Gastrocnemius medialis (tissue), 4 donors: ENCODE measurements at regions not wholly inside any gene's neighbourhood (a gene's known extent, or its start where the extent isn't known, plus 50 kb on each side); places are given as distances from the start of the nearest gene placed in this dataset.

Experiments used
- ATAC-seq, 2 donors: fragments of 150-250 bp; one replicate each; pipeline ENCODE4 v1.9.1; 2016
- DNase-seq, 2 donors: peaks; one replicate each; pipeline ENCODE4 v3.0.0-alpha.2; 2019
- H3K27ac ChIP-seq, 4 donors: fragments of 200-600 bp; sonication (generic); 1 replicate in 1 of 4; 2 replicates in 3 of 4; pipeline ENCODE4 v1.5.1; 2016 to 2018; ENCODE audit warnings: mild to moderate bottlenecking in 2 of 4, moderate library complexity in 1 of 4
- H3K27me3 ChIP-seq, 3 donors: fragments of 200-600 bp; sonication (generic) in 2 of 3; 1 replicate in 1 of 3; 2 replicates in 2 of 3; pipeline versions ENCODE4 v1.5.1 to v1.6.0; 2016 to 2019; ENCODE audit warnings: mild to moderate bottlenecking in 1 of 3, moderate library complexity in 1 of 3
- H3K36me3 ChIP-seq, 2 donors: fragments of 200-600 bp; sonication (generic) in 1 of 2; one replicate each; pipeline ENCODE4 v1.5.1; 2017 to 2018
- H3K4me1 ChIP-seq, 2 donors: fragments of 200-600 bp; sonication (generic) in 1 of 2; one replicate each; pipeline ENCODE4 v1.5.1; 2016 to 2017; ENCODE audit warnings: mild to moderate bottlenecking in 2 of 2
- H3K4me3 ChIP-seq, 4 donors: fragments of 200-600 bp; sonication (generic) in 3 of 4; 1 replicate in 1 of 4; 2 replicates in 3 of 4; pipeline ENCODE4 v1.5.1; 2016 to 2019; ENCODE audit warnings: mild to moderate bottlenecking in 2 of 4
- H3K9me3 ChIP-seq, 3 donors: fragments of 200-600 bp; sonication (generic) in 2 of 3; 1 replicate in 1 of 3; 2 replicates in 2 of 3; pipeline ENCODE4 v1.5.1; 2016 to 2019
- POLR2A ChIP-seq, 2 donors: fragments of 450-650 bp; IDR thresholded peaks; one replicate each; pipeline ENCODE4 v1.6.1; 2017; ENCODE audit warnings: antibody characterized with exemption in 2 of 2, mild to moderate bottlenecking in 2 of 2, moderate library complexity in 2 of 2
- in situ Hi-C, 4 donors: fragments of 200-750 bp; cut with MboI; loops; one replicate each; pipeline versions ENCODE4 v1.15.0 to v1.8.0; 2017; ENCODE audit warnings: low sequenced_read_pairs in 4 of 4
- intact Hi-C: fragments of 100-400 bp; cut with DNase I; formaldehyde crosslinking; loops from one replicate; pipeline ENCODE4 v1.15.1; 2023; ENCODE audit warnings: low total_unique reads
- TF ChIP-seq, protein P1 (sequence below), 5 experiments: fragments of 450-650 bp in 3 of 5; fragments of 200-600 bp in 2 of 5; sonication (generic) in 2 of 5; IDR thresholded peaks in 4 of 5; conservative IDR thresholded peaks in 1 of 5; 1 replicate in 4 of 5; 2 replicates in 1 of 5; pipeline ENCODE4 v1.5.1; 2016 to 2019; ENCODE audit warnings: antibody characterized with exemption in 5 of 5, mild to moderate bottlenecking in 3 of 5, moderate library complexity in 3 of 5

DNA sequence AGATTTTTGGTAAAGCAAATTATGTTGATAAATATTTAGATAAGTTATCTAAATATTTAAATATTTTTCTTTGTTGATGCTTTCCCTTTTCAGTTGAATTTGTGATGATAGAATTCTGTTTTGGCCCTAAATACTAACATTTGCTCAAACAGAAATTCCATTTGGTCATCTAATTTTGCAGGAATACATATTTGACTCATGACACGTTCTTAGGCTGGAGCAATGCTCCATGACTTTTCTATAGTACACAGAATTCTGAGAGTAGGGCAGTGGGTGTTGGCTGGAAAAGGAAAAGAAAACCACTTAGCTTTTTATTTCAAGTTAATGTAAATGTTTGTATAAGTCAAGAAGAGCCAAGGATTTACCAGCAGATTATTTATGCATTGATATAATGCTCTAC, 58.6 kb upstream of the GK2 start:
- no peak for DNase-seq
- Histone ChIP-seq H3K4me1 (no peaks in the 10 kb centered on the region), H3K36me3 (no peaks in the 10 kb centered on the region), H3K9me3 (no peaks in the 10 kb centered on the region), H3K4me3 (no peak overlapping the region), H3K27me3 (no peaks in the 10 kb centered on the region), H3K27ac (no peak overlapping the region)
- no peak for ATAC-seq
- in situ Hi-C loops, result no loop called here
- no peak for TF ChIP-seq POLR2A (IDR thresholded peaks at IDR 0.05)
- TF ChIP-seq, protein P1, sequence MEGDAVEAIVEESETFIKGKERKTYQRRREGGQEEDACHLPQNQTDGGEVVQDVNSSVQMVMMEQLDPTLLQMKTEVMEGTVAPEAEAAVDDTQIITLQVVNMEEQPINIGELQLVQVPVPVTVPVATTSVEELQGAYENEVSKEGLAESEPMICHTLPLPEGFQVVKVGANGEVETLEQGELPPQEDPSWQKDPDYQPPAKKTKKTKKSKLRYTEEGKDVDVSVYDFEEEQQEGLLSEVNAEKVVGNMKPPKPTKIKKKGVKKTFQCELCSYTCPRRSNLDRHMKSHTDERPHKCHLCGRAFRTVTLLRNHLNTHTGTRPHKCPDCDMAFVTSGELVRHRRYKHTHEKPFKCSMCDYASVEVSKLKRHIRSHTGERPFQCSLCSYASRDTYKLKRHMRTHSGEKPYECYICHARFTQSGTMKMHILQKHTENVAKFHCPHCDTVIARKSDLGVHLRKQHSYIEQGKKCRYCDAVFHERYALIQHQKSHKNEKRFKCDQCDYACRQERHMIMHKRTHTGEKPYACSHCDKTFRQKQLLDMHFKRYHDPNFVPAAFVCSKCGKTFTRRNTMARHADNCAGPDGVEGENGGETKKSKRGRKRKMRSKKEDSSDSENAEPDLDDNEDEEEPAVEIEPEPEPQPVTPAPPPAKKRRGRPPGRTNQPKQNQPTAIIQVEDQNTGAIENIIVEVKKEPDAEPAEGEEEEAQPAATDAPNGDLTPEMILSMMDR (IDR thresholded peaks at IDR 0.05 in 4 of 5, conservative IDR thresholded peaks at IDR 0.05 in 1 of 5), result no peak
- intact Hi-C loops, result no loop called here
